ENCODE measurements at regions not wholly inside any gene's neighbourhood (a gene's known extent, or its start where the extent isn't known, plus 50 kb on each side); places are given as distances from the start of the nearest gene placed in this dataset.

DNA sequence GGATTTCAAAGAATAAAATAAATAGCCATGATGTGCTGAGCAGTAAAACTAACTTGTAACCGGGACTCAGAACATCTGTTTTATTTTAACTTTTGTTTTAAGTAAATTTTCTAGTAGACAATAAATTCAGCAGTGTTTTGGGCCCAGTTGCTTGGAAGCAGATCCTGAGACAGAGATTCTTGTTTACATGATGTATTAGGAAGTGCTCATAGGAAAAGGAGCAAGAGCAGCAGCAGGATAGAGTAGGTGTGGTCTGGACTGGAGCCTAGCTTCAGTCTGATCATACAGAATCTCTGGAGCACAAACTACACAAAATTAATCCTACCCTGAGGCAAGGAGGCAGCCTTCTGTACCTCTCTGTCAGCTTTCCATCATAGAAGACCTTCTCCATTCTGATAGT lies 139.2 kb upstream of the CCNH start:
- TF ChIP-seq CTCF (conservative IDR thresholded peaks at IDR 0.05; ENCODE audit: low read depth, low read length) = no peak
- TF ChIP-seq EZH2 (IDR thresholded peaks at IDR 0.05; ENCODE audit: borderline replicate concordance, low read depth, low read length, poor library complexity, severe bottlenecking) = no peak

Data from A673 (cell line).